GM19351 (cell line): ENCODE measurements at regions not wholly inside any gene's neighbourhood (a gene's known extent, or its start where the extent isn't known, plus 50 kb on each side); places are given as distances from the start of the nearest gene placed in this dataset.
A peak's percentile ranks its signal among the peaks of the same experiment; 100 is the strongest.

Experiments used
- ATAC-seq: cut with Tn5 transposase; IDR thresholded peaks from one replicate; pipeline ENCODE4 v1.9.1; 2021; ENCODE audit warnings: mild to moderate bottlenecking, moderate library complexity; ENCODE audit not compliant: unreplicated experiment

DNA sequence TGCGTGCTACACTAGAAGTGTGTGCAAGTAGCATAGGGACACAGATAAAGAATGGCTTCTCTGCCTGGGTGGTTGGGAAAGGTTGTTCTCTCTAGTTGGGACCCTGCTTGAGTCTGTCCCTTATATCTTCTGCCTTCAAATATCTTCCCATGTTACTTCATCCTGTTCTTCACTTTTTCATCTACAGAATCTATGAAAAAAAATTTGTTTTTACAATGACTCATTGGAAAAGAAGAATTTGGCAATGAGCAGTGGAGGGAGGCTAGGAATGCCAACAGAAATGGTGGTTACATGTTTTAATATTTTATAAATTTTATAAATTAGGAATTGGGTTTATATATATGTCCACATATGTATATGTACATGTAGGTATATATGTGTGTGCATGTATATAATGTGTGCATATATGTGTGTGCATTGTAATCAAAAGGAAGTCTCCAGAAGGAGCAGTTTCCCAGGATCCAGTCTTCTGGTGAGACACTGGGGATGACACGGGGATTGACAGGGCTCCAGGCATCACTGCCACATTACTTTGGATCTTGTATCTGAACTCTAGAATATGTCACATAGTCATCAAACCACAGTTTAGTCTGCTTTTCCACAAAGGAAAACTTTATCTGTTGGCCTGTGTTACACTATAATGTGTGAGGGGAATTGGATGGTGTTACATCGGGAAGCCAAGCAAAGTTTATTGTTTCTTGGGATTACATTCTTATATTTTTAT, 75.3 kb upstream of the RIPOR2 start:
- ATAC-seq = no peak

DNA sequence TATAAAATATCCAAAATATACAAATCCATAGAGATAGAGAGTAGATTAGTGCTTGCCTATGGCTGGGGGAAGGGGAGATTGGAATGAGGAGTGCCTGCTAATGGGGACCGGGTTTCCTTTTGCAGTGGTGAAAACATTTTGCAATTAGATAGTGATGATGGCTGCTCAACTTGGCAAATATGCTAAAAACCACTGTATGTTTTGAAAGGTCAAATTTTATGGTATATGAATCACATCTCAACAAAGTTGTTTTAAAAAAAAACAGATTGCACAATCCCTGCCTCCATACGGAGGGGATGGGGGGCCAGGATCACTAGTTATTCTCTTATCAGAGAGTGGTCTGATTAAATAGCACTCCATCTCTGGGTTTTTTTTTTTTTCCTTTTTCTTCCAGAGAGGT, 76.9 kb upstream of the RIPOR2 start:
- no peak for ATAC-seq

DNA sequence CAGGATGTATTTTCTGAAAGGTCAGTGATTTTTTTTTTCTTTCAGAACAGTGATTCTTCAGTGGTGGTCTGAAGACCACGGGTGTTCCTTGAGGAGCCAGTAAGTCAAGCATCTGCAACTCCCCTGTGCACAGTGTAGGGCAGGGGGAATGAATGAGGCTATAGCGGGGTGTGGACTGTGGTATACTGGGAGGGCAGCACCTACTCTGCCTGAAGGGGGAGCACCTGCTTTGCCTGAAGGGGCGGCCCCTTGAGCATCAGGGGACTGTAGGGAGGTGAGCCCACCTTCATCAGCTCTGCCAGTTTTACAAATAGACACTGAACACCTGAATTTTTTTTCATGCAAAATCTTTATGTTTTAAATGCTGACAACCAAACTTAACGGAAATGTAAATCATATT, 77.5 kb upstream of the RIPOR2 start:
- peak; percentile 52 for ATAC-seq

DNA sequence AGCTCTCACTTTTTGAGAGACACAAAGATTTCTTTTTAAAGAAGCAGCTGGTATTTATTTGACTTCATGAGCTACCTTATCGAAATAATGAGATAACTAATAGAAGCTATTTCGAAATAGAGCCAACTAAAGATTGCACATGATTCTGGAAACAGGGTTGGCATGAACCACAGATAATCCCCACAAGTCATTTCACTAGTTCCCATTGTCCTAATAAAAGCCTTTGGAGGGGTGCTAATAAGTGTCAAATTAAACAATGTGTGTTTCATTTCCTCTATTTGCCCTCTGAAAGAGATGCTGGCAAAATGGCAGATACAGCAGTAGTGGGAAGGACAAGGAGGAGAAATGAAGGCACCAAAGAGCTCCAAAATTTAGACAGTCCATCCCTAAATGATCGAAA, 78.6 kb upstream of the RIPOR2 start:
- no peak for ATAC-seq

DNA sequence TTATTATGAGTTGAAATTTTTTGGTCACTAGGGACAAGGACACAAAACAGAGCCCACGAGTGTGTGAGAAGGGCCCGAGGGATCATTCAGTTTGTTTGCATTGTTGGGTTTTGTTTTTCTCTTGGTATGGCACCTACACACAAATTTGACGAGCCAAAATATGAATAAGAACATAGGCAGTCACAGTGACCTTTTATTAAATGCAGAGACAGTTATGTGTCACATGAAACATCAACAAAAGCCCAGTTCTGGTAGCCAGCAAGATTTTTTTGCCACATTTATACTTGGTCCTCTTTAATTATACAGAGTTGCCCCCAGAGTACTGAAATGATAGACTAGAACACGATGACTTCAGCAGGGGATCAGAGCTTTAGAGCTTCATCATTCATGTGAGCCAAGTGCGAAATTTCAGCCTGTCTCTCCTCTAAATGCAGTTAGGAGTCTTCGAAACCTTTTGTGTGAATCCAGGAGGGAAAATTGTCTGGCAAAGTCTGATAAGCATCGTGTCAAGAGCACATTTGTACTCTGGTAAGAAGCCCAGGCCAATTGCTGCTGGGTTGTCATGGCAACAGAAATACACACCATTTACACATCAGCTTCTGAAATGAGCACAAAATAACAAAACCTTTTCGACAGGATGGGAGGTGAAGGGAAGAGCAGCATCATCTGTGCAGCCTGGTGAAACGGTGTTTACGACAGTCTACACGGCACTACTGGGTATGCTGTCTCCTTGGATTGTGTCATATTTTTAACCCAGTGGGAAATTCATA, 79.2 kb upstream of the RIPOR2 start:
- no peak for ATAC-seq

DNA sequence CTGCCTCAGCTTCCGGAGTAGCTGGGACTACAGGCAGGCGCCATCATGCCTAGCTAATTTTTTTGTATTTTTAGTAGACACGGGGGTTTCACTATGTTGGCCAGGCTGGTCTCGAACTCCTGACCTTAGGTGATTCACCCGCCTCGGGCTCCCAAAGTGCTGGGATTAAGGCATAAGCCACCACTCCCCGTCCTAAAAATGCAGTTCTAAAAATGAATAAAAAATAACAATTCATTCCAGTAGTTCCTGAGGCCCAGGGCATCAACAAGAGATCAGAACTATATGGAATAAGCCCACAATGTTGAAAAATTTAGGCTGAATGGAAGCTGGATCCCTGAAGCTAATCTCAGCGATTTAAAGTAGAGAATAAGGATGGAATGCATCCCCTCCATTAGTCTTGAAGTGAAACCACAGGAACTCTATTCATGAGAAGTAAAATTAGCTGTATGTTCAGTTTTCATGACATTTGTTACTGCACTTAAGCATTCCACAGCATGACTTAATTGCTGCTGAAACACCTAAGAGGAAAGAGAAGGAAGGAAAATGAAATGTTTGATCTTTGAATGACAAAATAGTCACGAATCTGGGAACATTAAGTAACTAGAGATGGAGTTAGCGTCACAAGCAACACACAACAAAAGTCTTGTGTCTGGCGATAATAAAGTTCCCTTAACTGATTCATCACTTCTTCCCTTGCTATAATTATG, 80.4 kb upstream of the RIPOR2 start:
- no peak for ATAC-seq

DNA sequence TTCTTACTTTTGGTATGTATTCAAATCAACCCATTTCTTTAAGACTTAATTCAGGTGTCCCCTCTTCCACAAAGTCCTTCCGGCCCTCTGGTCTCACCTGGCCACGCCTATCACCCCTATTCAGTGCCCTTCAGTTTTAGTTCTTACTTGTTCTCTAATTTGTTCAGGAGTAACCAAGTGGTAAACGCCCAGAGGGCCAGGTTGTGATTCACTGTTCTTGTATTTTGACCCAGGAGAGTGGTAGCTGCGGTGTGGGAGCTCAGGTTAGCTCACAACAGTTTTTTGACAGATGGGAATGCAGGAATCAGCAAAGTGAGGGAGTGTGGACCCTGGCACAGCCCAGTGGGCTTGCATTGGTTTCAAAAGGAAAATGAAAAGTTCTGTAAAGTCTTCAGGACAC, 81.7 kb upstream of the RIPOR2 start:
- ATAC-seq = no peak

DNA sequence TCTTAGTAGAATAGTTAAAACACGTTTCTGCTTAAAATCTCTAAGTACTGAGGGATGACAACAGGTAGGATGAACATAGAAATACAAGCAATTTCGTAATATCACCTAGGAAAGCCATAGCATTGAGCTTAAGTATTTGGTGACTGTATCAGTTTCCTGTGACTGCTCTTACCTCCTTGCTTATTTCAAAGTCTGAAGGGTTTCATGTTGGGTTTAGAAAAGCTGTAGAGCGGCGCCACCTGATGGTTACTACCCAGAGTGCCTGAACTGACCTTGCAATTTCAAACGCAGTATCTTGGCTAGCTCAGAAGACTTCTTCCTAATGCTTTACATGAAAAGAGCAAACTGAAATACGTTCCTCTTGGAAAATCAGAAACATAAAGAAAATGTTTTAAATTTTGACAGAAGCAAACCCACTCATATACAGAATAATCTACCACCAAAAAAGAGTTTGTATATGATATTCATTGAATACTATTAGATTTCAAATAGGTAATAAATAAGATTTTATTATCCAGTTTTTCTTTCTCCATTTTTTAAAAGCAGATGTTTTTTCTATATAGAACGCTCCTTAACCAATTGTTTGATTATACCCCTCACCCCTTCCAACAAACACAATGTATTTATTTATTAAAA, 82.3 kb upstream of the RIPOR2 start:
- ATAC-seq = peak; percentile 77

DNA sequence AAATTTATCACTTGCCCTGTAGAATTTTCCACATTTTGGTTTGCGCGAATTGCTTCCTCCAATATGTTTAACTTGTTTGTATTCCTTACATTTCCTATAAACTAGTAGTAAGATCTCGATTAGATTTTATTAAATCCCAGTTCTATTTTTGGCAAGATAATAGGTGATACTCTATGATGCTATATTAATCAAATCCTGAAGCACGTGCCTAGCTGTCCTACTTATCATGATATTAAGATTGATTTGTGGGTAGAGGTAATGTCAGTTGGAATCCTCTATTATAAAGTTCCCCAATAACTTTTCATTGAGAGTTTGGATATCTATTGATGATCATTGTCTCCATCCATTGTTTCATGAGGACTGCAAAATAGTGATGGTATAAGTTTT, 82.8 kb upstream of the RIPOR2 start:
- ATAC-seq = no peak

DNA sequence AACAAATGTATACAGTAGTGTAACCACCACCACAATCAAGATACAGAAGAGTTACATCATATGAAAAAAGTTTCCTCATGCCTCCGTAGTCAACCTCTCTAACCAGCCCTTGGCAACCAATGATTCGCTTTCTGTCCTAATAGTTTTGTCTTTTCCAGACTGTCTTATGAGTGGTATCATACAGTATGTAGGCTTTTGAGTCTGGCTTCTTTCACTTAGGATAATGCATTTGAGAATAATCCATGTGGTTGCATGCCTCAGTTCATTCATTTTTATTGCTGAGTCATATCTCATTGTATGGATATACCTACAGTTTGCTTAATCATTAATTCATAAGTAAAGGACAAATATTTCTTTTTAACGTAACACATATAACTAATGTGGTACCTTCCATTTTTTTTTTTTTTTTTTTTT, 86.4 kb upstream of the RIPOR2 start:
- no peak for ATAC-seq

DNA sequence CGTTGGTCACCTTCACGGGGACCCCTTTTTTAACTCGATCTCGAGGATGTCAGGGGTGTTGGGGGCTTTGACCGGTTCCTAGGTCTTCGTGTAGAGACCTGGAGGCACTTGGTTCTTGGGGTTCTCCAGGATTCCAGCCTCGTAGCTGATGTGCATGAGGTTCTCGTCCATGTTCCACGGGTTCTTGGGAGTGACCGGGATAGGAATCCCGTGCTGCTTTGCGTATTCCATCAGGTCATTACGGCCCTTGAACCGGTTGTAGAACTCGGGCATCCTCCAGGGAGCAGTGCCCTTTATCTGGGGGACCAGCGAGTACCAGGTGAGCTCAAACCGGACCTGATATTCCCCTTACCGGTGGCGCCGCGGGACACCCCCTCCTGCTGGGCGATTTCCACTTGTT, 88.0 kb upstream of the RIPOR2 start:
- ATAC-seq = no peak

DNA sequence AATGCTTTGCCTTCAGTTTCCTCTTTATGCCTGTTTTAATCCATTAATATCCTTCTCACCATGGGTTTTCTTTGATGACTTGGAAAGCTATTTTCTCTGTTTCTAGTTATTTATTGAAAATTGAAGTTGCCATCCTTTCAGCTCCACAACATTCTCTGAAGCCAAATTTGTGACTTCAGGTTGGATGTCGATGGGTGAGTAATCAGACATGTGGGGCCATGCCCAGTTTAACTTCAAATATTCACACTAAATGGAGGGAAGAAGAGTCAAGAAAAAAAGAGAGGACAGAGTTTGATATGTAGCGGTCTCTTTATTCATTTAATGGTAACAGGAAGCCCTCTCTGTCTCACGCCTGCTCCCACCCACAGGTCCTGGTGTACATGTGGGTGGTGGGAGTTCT, 89.1 kb upstream of the RIPOR2 start:
- ATAC-seq = no peak

DNA sequence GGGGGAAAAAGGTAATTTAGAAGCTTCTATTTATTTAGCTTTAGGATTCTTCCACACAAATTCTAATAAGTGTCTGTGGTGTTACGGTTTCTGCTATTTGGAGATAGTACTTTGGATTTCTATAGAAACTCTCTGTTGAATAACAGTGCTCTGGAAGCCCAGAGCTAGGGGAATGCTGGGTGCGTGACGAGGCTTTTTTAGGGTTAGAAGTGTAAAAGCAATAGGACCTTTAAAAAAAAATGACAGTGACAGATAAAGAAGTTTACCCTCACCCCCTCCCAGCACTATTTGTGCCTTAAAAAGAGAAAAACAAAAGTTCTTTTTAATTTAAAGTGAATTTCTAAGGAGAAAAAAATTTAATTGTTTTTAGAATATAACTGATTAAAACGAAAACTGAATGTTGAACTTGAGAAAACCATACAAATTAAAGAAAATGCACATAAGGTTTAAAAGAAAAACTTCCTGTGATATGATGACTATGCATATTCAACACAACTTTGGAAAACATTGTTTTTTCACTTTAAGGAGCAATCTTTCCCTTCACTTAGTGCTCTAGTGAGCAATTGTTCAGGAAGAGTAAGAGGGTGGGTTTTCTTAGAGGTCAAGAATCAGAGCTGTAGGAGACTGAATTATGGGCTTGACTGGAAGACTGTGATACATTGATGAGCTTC, 89.6 kb upstream of the RIPOR2 start:
- no peak for ATAC-seq

DNA sequence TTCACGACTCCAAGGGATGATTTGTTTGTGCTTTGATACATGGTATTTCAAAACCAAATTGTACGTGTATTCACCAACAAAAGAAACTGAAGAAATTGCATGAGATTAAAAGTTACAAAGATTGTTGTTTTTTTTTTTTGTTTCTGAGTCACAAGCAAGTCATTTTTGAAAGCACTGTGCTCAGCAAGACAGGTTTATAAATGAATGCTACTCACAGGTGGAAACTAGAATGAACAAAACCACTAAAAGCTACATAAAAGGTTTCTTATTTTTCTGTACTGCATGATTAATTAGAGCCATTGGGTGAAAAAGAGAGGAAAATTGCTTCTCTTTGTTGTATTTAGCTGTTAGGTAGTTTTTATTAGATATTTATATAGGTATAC, 90.2 kb upstream of the RIPOR2 start:
- ATAC-seq = no peak

DNA sequence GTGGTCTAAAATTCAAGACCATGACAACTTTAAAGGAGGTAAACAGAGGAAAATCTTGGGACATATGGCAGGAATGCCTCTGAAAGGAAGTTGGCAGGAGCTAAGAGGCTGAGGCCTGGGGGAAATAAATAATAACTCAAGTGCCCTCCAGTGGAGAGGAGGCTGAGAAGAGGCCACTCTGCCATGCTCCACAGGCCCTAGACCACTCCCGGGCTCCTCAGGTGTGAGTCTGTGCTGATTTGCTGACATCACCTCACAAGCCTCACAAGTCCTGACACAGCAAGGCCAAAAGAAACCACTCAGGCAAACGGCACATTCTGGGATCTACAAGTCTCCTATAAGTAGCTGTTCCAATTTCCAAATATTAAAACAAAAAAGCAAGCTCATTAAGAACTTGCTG, 91.0 kb upstream of the RIPOR2 start:
- ATAC-seq = no peak

DNA sequence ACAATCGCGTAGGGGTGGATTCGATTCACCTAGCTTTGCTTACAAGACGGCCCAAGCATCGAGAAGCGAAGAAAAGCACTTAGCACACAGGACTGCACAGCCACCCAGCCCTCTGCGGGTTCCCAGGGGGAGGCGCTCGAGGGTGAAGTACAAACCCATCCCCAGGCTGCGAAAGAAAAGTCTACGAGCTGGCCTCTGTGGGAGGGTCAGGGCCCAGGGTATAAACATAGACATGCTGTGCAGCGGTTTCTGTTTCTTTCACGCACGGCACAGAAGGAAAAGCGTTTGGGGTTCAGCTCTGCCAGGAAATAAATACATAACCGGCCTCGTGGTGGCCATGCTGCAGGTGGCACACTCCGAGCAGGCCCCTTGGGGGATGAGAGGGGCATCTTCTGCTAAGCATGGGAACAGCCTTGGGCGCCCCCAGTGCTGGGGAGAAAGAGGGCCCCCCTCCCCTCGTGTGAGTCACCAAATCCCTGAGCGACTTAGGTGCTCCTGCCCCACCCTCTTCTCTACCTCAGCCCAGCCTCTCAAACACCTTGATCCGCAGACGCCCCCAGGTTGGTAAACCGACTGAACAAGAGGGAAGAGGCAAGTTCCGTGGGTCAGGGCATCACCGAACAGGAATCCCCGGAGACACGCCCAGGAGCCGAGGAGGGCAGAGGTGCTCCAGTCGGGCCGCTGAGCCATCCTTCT, 91.6 kb upstream of the RIPOR2 start:
- ATAC-seq = peak; percentile 98

DNA sequence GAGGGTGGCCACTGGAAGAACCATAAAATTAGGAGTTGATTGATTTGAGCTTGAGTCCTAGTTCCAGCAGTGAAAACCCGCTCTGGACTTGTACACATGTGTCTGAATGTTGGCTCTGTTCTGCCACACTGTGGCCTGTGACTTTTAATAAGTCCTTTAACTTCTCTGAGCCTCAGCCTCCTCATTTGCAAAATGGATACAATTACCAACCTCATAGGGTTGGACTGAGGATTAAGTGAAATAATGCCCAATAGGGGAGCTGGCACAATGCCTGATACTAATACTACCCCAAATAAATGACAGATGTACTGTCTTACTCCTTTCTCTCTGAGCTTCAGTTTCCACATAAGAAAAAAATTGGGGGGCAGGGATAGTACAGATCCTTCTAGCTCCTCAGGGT, 92.6 kb upstream of the RIPOR2 start:
- no peak for ATAC-seq

DNA sequence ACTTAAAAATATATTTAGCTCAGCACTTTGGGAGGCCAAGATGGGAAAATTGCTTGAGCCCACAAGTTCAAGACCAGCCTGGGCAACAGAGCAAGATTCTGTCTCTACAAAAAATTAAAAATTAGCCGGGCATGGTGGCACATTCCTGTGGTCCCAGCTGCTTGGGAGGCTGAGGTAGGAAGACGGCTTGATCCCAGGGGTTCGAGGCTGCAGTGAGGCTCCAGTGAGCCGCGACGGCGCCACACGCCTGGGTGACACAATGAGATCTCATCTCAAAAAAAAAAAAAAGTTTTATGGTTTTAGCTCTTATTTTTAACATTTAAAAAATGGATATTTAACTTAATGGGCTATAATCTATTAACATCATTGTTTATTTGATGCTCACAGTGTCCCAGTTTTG, 97.2 kb upstream of the RIPOR2 start:
- no peak for ATAC-seq

DNA sequence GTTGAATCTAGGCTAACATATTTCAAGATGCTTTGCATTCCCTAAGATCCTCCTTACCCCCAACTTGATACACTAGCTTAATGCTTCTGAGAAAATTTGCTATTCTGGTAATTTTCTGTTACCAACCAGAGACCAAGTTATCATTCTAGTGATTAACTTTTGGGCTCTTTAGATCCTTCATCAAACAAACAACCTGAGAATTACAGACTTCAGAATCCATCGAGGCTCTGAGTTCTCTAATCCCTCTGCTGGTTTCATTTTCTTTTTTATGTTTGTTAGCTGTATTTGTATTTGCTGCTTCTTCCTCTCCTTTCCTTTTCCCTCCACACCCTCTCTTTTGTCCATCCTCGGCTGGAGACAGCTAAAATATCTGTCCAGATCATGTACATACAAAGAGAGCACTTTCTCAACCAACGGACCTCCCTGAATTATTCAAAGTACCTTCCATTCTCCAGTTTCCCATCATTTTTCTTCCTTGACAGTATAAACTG, 98.7 kb upstream of the RIPOR2 start:
- ATAC-seq = no peak

DNA sequence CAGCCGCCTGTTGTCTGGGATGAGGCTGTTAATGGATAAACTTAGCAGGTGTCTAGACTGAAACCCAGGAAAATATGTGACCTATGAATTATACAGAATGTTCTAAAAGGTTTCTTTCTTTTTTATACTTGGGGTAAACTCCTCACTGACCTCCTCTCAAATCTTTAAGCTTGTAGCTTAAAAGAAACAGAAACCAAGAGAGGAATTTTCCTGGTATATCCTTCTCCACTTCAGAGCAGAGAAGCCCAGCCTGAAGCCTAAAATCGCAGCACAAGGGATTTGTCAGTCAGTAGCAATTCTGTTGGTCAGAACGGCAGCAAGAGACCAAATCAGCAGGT, 99.4 kb upstream of the RIPOR2 start:
- ATAC-seq = no peak
